ENCODE measurements at regions not wholly inside any gene's neighbourhood (a gene's known extent, or its start where the extent isn't known, plus 50 kb on each side); places are given as distances from the start of the nearest gene placed in this dataset.

DNA sequence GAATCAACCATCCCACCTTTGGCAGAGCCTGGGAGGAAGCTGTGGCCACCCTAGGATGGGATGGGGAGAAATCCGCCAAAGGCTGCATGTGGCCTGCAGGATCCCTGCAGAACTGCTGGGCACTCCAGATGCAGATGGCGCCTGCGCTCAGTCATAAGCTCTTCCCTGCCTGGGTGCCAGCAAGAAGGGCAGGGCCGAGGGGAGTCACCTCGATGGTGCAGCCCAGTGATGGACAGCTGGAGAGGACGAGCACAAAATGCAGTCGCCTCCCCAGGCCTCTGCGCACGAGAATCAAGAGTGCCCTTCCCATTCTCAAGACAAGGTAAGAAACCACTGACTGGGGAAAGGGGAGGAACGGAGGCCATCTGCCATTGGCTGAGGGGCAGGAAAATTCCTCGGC is 693.6 kb downstream of the TBC1D22A start:
- TF ChIP-seq EZH2 (IDR thresholded peaks at IDR 0.05; ENCODE audit: insufficient read depth, poor library complexity, severe bottlenecking) (no peak), EZH2phosphoT487 (IDR thresholded peaks at IDR 0.05; ENCODE audit: insufficient read depth, low read depth) (no peak)
